Neural progenitor cell (in vitro differentiated cells): ENCODE measurements at regions not wholly inside any gene's neighbourhood (a gene's known extent, or its start where the extent isn't known, plus 50 kb on each side); places are given as distances from the start of the nearest gene placed in this dataset.

ENCODE experiments used
- DNase-seq: peaks from one replicate; pipeline ENCODE4 v3.0.0-alpha.2; 2016; ENCODE audit warnings: low spot score
- H2AFZ ChIP-seq: fragments of 200-600 bp; sonication (generic); replicated peaks from 2 replicates; pipeline ENCODE4 v1.6.1; 2016; ENCODE audit warnings: antibody characterized with exemption
- H3F3A ChIP-seq: fragments of 200-600 bp; sonication (generic); 2 replicates; pipeline ENCODE4 v1.6.1; 2016; ENCODE audit warnings: antibody characterized with exemption, low read depth
- H3K27ac ChIP-seq: fragments of 200-600 bp; sonication (generic); 2 replicates; pipeline ENCODE4 v1.5.1; 2016; ENCODE audit warnings: mild to moderate bottlenecking
- H3K27me3 ChIP-seq: fragments of 200-600 bp; sonication (generic); 2 replicates; pipeline ENCODE4 v1.6.1; 2016; ENCODE audit warnings: mild to moderate bottlenecking, moderate library complexity
- H3K36me3 ChIP-seq: fragments of 200-600 bp; sonication (generic); 2 replicates; pipeline ENCODE4 v1.5.1; 2016
- H3K4me1 ChIP-seq: fragments of 200-600 bp; sonication (generic); 2 replicates; pipeline ENCODE4 v1.6.1; 2016; ENCODE audit warnings: mixed run types
- H3K4me2 ChIP-seq: fragments of 200-600 bp; sonication (generic); 2 replicates; pipeline ENCODE4 v1.6.1; 2016
- H3K4me3 ChIP-seq: fragments of 200-600 bp; sonication (generic); 2 replicates; pipeline ENCODE4 v1.5.1; 2016
- H3K79me2 ChIP-seq: fragments of 200-600 bp; sonication (generic); 2 replicates; pipeline ENCODE4 v1.6.1; 2016; ENCODE audit warnings: low read depth
- H3K9ac ChIP-seq: fragments of 200-600 bp; sonication (generic); 2 replicates; pipeline ENCODE4 v1.6.1; 2016
- H3K9me3 ChIP-seq: fragments of 200-600 bp; sonication (generic); 2 replicates; pipeline ENCODE4 v1.5.1; 2016; ENCODE audit warnings: low read depth
- H4K20me1 ChIP-seq: fragments of 200-600 bp; sonication (generic); 2 replicates; pipeline ENCODE4 v1.6.1; 2016; ENCODE audit warnings: low read depth
- H3K27ac Mint-ChIP-seq: 3 replicates; pipeline ENCODE4 v1.8.0; 2021; ENCODE audit warnings: mixed read lengths
- H3K27me3 Mint-ChIP-seq: 2 replicates; pipeline ENCODE4 v1.8.0; 2022; ENCODE audit warnings: low read depth, mild to moderate bottlenecking, inconsistent platforms, moderate library complexity, mixed read lengths; ENCODE audit not compliant: insufficient read depth
- H3K36me3 Mint-ChIP-seq: 3 replicates; pipeline ENCODE4 v1.8.0; 2021; ENCODE audit warnings: mixed read lengths
- H3K4me1 Mint-ChIP-seq: 3 replicates; pipeline ENCODE4 v1.8.0; 2021; ENCODE audit warnings: mixed read lengths
- H3K4me3 Mint-ChIP-seq: 3 replicates; pipeline ENCODE4 v1.8.0; 2021; ENCODE audit warnings: mild to moderate bottlenecking, moderate library complexity, mixed read lengths
- H3K9me3 Mint-ChIP-seq: 3 replicates; pipeline ENCODE4 v1.8.0; 2020; ENCODE audit warnings: mixed read lengths
- EZH2 ChIP-seq: fragments of 200-600 bp; sonication (generic); IDR thresholded peaks from 2 replicates; pipeline ENCODE4 v1.6.1; 2017; ENCODE audit warnings: antibody characterized with exemption, mild to moderate bottlenecking, moderate library complexity
- EZH2phosphoT487 ChIP-seq: fragments of 200-600 bp; sonication (generic); IDR thresholded peaks from 2 replicates; pipeline ENCODE4 v1.6.1; 2017; ENCODE audit warnings: antibody characterized with exemption
- TF ChIP-seq, protein P1 (sequence below): fragments of 200-600 bp; sonication (generic); IDR thresholded peaks from 2 replicates; pipeline ENCODE4 v1.5.1; 2017; ENCODE audit warnings: antibody characterized with exemption, mild to moderate bottlenecking

DNA sequence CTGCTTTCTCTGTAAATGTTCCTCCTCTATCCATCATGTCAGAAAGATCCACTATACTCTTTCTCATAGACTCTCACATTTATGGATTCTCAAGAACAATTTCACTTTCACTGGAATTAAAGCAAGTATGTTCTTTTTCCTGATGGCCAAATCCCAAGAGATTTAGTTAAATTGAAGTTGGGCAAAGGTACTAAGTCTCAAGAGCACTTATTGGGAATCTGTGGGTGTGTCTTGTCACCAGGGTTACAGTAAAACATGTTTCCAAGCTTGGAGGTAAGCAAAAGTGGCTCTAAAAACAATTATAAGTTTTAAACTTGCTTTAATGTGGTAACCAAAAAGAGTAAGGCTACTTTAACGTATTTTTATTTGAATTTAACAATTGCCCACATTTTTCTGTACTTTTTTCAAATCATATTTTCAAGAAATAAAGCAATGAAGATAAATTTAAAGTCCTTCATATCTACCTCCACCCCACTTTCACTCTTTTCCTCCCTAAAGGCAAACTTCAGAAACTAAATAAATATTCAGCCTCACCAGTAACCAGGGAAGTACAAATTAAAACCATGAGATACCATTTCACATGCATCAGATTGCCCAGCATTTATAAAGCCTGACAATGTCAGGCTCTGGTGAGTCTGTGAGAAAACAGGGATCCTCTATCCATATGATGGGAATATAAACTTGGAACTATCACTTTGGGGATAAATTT is 387.4 kb downstream of the CETN3 start:
- DNase-seq, result no peak
- H3K9ac ChIP-seq, result no peak overlapping the region
- H4K20me1 ChIP-seq, result no peaks in the 10 kb centered on the region
- H3F3A ChIP-seq, result no peaks in the 10 kb centered on the region
- Mint-ChIP-seq H3K27ac (peak overlapping the region; percentile 85), H3K9me3 (peaks cover 1% of the 10 kb centered on the region), H3K36me3 (no peaks in the 10 kb centered on the region), H3K4me3 (no peak overlapping the region), H3K4me1 (peaks cover 20% of the 10 kb centered on the region), H3K27me3 (no peaks in the 10 kb centered on the region)
- H3K4me3 ChIP-seq, result no peak overlapping the region
- TF ChIP-seq EZH2phosphoT487 (no peak), EZH2 (no peak)
- TF ChIP-seq, protein P1, sequence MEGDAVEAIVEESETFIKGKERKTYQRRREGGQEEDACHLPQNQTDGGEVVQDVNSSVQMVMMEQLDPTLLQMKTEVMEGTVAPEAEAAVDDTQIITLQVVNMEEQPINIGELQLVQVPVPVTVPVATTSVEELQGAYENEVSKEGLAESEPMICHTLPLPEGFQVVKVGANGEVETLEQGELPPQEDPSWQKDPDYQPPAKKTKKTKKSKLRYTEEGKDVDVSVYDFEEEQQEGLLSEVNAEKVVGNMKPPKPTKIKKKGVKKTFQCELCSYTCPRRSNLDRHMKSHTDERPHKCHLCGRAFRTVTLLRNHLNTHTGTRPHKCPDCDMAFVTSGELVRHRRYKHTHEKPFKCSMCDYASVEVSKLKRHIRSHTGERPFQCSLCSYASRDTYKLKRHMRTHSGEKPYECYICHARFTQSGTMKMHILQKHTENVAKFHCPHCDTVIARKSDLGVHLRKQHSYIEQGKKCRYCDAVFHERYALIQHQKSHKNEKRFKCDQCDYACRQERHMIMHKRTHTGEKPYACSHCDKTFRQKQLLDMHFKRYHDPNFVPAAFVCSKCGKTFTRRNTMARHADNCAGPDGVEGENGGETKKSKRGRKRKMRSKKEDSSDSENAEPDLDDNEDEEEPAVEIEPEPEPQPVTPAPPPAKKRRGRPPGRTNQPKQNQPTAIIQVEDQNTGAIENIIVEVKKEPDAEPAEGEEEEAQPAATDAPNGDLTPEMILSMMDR, result no peak
- H2AFZ ChIP-seq, result no peak overlapping the region
- no peak overlapping the region for H3K4me2 ChIP-seq
- H3K9me3 ChIP-seq, result no peaks in the 10 kb centered on the region
- H3K27ac ChIP-seq, result no peak overlapping the region
- H3K27me3 ChIP-seq, result no peaks in the 10 kb centered on the region
- H3K36me3 ChIP-seq, result no peaks in the 10 kb centered on the region
- H3K79me2 ChIP-seq, result no peaks in the 10 kb centered on the region
- peaks cover 5% of the 10 kb centered on the region for H3K4me1 ChIP-seq

DNA sequence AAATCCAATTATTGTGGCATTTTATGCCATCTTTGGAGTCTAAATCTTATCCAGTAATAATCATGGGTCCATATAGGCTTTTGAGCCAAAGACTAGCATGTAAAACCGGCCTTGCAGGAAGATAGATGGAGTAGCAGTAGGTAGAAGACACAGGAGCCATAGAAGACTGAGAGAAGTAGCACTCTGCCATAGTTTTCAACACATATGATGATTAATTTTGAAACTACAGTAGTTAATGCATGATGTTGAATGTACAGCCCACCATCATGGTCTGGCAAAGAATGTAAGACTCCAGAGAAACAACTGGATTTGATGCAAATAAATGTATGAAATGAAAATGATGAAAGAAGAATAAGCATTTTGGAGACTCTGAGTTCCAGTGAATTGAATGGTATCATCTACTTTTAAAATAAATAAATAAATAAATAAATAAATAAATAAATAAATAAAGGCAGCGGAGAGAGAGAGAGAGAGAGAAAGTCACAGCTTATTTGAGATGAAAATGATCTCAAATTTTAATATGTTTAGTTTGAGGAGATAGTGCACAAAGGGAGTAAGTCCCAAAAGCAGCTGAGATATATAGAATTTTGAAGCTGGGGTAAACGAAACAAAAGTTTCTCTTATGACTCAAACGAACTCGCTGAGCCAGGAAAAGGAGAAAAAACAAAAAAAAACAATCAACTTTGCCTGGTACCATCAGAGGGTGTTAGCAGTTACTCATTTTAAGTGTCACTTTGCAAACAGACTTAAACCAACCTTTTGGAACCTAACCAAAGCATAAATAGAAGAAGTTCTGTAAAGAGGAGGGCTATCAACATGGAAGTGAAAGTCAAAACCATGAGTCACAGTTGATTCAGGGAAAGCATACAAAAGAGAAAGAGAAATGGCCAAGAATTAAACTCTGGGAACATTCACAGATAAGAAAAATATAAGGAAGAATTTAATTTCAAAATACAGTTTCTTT is 388.7 kb downstream of the CETN3 start:
- Mint-ChIP-seq H3K4me3 (no peak overlapping the region), H3K27me3 (no peaks in the 10 kb centered on the region), H3K4me1 (peaks cover 29% of the 10 kb centered on the region), H3K9me3 (no peaks in the 10 kb centered on the region), H3K27ac (no peak overlapping the region), H3K36me3 (no peaks in the 10 kb centered on the region)
- no peak for DNase-seq
- no peaks in the 10 kb centered on the region for H4K20me1 ChIP-seq
- no peak overlapping the region for H3K4me3 ChIP-seq
- no peak overlapping the region for H2AFZ ChIP-seq
- TF ChIP-seq EZH2phosphoT487, result no peak
- no peak overlapping the region for H3K9ac ChIP-seq
- H3K4me1 ChIP-seq, result peaks cover 7% of the 10 kb centered on the region
- H3K9me3 ChIP-seq, result no peaks in the 10 kb centered on the region
- no peak overlapping the region for H3K27ac ChIP-seq
- no peaks in the 10 kb centered on the region for H3K36me3 ChIP-seq
- no peaks in the 10 kb centered on the region for H3K79me2 ChIP-seq
- H3K27me3 ChIP-seq, result no peaks in the 10 kb centered on the region
- no peaks in the 10 kb centered on the region for H3F3A ChIP-seq
- H3K4me2 ChIP-seq, result no peak overlapping the region

DNA sequence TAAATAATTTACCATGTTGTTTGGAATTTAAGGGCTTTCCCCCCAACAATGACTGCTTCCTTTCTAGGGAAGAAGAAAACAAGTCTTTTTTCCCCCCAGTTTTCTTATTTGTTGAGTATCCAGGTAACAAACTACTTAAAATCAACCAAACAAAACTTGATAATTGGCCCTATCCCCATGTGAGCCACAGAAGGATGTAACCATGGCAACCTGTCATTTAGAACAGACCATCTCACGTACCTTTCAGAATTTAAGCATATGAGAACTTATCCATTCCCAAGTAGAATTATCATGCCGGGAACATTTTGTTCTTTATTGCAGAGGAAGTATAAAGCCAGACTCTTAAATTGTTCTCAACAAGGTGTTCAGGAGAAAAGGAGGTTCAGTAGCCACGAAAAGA is 392.3 kb downstream of the CETN3 start:
- no peaks in the 10 kb centered on the region for H3K9me3 Mint-ChIP-seq
- no peak overlapping the region for H3K4me3 ChIP-seq
- no peak overlapping the region for H3K27ac ChIP-seq
- DNase-seq, result peak; percentile 42
- H3K36me3 ChIP-seq, result no peaks in the 10 kb centered on the region
- TF ChIP-seq, protein P1, result no peak
- TF ChIP-seq EZH2 (no peak), EZH2phosphoT487 (no peak)
- H3K9me3 ChIP-seq, result no peaks in the 10 kb centered on the region
- peaks cover 46% of the 10 kb centered on the region for H3K4me1 Mint-ChIP-seq
- no peaks in the 10 kb centered on the region for H3F3A ChIP-seq
- H3K9ac ChIP-seq, result no peak overlapping the region
- no peaks in the 10 kb centered on the region for H3K27me3 Mint-ChIP-seq
- no peaks in the 10 kb centered on the region for H3K79me2 ChIP-seq
- H2AFZ ChIP-seq, result no peak overlapping the region
- no peak overlapping the region for H3K4me2 ChIP-seq
- H3K27ac Mint-ChIP-seq, result peak overlapping the region; percentile 68
- peaks cover 7% of the 10 kb centered on the region for H3K4me1 ChIP-seq
- H4K20me1 ChIP-seq, result no peaks in the 10 kb centered on the region
- H3K36me3 Mint-ChIP-seq, result no peaks in the 10 kb centered on the region
- H3K4me3 Mint-ChIP-seq, result no peak overlapping the region
- no peaks in the 10 kb centered on the region for H3K27me3 ChIP-seq
